WTC11 (cell line): ENCODE measurements at regions not wholly inside any gene's neighbourhood (a gene's known extent, or its start where the extent isn't known, plus 50 kb on each side); places are given as distances from the start of the nearest gene placed in this dataset.

Experiments used
- CTCF ChIP-seq: fragments of 200-600 bp; IDR thresholded peaks from 2 replicates; pipeline ENCODE4 v1.8.0; 2022; ENCODE audit warnings: antibody characterized with exemption
- STAT6 ChIP-seq: sonication (generic); formaldehyde crosslinking; conservative IDR thresholded peaks from 2 replicates; pipeline ENCODE4 v1.8.1; 2023; ENCODE audit warnings: mild to moderate bottlenecking, low read depth, missing genetic modification reagents, moderate library complexity
- TF ChIP-seq, protein P1 (sequence below): sonication (generic); formaldehyde crosslinking; IDR thresholded peaks from 2 replicates; pipeline ENCODE4 v1.8.1; 2022; ENCODE audit warnings: low read depth, mild to moderate bottlenecking, moderate library complexity, missing genetic modification reagents, borderline replicate concordance

- TF ChIP-seq, protein P1, sequence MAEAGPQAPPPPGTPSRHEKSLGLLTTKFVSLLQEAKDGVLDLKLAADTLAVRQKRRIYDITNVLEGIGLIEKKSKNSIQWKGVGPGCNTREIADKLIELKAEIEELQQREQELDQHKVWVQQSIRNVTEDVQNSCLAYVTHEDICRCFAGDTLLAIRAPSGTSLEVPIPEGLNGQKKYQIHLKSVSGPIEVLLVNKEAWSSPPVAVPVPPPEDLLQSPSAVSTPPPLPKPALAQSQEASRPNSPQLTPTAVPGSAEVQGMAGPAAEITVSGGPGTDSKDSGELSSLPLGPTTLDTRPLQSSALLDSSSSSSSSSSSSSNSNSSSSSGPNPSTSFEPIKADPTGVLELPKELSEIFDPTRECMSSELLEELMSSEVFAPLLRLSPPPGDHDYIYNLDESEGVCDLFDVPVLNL (CRISPR knock-in tag): no peak
- no peak for TF ChIP-seq CTCF
- TF ChIP-seq STAT6 (CRISPR knock-in tag): no peak
These were observed 190.4 kb upstream of the GPR12 start for GRCh38 chr13:26950968-26951367.
